Right lobe of liver (tissue), 4 donors: ENCODE measurements at regions not wholly inside any gene's neighbourhood (a gene's known extent, or its start where the extent isn't known, plus 50 kb on each side); places are given as distances from the start of the nearest gene placed in this dataset.

Source experiments
- POLR2A ChIP-seq: fragments of 450-650 bp; IDR thresholded peaks from one replicate; pipeline ENCODE4 v1.6.1; 2017; ENCODE audit warnings: antibody characterized with exemption, mild to moderate bottlenecking
- TF ChIP-seq, protein P1 (sequence below), 4 donors: fragments of 200-600 bp in 3 of 4; fragments of 450-650 bp in 1 of 4; IDR thresholded peaks; one replicate each; pipeline versions ENCODE4 v1.5.1 to v1.8.0; 2016 to 2022; ENCODE audit warnings: antibody characterized with exemption in 4 of 4, mild to moderate bottlenecking in 2 of 4
- donor health status: DM: no; HTN: no; CAD: no.
- donor health status: DM: no; HTN: no; CAD: no.
- donor health status: DM: no; HTN: yes; CAD: no.

DNA sequence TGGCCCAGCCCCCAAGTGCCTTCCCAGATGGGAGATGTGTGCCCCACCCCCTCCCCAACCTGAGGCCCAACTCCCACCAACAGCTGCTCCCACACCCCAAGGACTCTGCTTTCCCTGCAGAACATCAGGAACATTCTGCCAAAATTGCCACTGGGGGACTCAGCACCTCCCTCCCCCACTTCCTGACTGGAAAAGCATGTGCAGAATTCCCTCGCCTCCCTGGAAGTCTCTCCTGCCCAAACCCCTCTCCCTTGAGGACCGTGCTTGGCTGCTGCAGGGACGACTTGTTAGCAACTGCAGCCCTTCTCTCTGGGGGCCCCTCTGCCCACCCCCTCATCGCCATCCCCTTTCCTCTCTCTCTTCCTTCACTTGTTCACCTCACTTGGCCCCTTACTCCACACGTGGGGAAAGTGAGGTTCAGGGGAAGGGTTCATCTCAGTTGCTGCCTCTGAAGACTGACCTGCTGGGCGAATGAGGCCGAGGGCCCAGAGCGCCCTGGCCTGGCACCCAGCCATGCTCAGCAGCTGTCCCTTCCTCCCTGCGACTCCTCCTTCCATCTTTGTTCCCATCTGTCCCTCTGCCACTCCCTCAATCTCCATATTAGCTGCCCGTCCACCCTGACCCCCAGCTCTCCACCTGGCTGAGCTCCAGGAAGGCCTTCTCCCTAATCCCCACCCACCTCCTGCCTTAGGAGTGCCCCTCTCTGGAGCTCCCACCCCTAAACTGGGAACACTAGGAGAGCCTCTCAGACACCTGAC, 105.1 kb downstream of the CHST1 start:
- TF ChIP-seq, protein P1, sequence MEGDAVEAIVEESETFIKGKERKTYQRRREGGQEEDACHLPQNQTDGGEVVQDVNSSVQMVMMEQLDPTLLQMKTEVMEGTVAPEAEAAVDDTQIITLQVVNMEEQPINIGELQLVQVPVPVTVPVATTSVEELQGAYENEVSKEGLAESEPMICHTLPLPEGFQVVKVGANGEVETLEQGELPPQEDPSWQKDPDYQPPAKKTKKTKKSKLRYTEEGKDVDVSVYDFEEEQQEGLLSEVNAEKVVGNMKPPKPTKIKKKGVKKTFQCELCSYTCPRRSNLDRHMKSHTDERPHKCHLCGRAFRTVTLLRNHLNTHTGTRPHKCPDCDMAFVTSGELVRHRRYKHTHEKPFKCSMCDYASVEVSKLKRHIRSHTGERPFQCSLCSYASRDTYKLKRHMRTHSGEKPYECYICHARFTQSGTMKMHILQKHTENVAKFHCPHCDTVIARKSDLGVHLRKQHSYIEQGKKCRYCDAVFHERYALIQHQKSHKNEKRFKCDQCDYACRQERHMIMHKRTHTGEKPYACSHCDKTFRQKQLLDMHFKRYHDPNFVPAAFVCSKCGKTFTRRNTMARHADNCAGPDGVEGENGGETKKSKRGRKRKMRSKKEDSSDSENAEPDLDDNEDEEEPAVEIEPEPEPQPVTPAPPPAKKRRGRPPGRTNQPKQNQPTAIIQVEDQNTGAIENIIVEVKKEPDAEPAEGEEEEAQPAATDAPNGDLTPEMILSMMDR (IDR thresholded peaks at IDR 0.05), result no peak
- TF ChIP-seq POLR2A, result no peak
